ENCODE measurements at regions not wholly inside any gene's neighbourhood (a gene's known extent, or its start where the extent isn't known, plus 50 kb on each side); places are given as distances from the start of the nearest gene placed in this dataset.

GRCh38 chr3:18730491-18730890 is 305.4 kb upstream of the SATB1 start:
- no peak for TF ChIP-seq CTCF (conservative IDR thresholded peaks at IDR 0.05; ENCODE audit: low read depth, low read length)
- no peak for TF ChIP-seq EZH2 (IDR thresholded peaks at IDR 0.05; ENCODE audit: borderline replicate concordance, low read depth, low read length, poor library complexity, severe bottlenecking)
